Uterus (tissue), 3 donors: ENCODE measurements at regions not wholly inside any gene's neighbourhood (a gene's known extent, or its start where the extent isn't known, plus 50 kb on each side); places are given as distances from the start of the nearest gene placed in this dataset.

ENCODE experiments used
- DNase-seq, 2 donors: peaks; one replicate each; pipeline ENCODE4 v3.0.0-alpha.2; 2019 to 2020
- H3K27ac ChIP-seq, 2 donors: fragments of 200-600 bp; sonication (generic); 1 replicate in 1 of 2; 2 replicates in 1 of 2; pipeline ENCODE4 v1.5.1; 2016 to 2018
- H3K27me3 ChIP-seq, 2 donors: fragments of 200-600 bp; sonication (generic); one replicate each; pipeline ENCODE4 v1.5.1; 2018 to 2019; ENCODE audit warnings: control low read depth in 1 of 2
- H3K36me3 ChIP-seq, 2 donors: fragments of 200-600 bp; sonication (generic); one replicate each; pipeline ENCODE4 v1.5.1; 2019; ENCODE audit warnings: control low read depth in 1 of 2
- H3K4me1 ChIP-seq, 2 donors: fragments of 200-600 bp; sonication (generic); one replicate each; pipeline ENCODE4 v1.5.1; 2018 to 2019; ENCODE audit warnings: control low read depth in 1 of 2
- H3K4me3 ChIP-seq, 2 donors: fragments of 200-600 bp; sonication (generic); 1 replicate in 1 of 2; 2 replicates in 1 of 2; pipeline ENCODE4 v1.5.1; 2018 to 2019; ENCODE audit warnings: mild to moderate bottlenecking in 1 of 2
- H3K9me3 ChIP-seq, 2 donors: fragments of 200-600 bp; sonication (generic); one replicate each; pipeline ENCODE4 v1.5.1; 2019; ENCODE audit warnings: control low read depth in 1 of 2
- POLR2A ChIP-seq, 2 donors: fragments of 450-650 bp; IDR thresholded peaks; one replicate each; pipeline ENCODE4 v1.6.1; 2016; ENCODE audit warnings: antibody characterized with exemption in 2 of 2, mild to moderate bottlenecking in 1 of 2, moderate library complexity in 1 of 2
- intact Hi-C: fragments of 100-400 bp; cut with DNase I; formaldehyde crosslinking; loops from one replicate; pipeline ENCODE4 v1.15.1; 2023; ENCODE audit warnings: low total_unique reads
- TF ChIP-seq, protein P1 (sequence below), 4 experiments: fragments of 200-600 bp in 2 of 4; fragments of 450-650 bp in 2 of 4; sonication (generic) in 2 of 4; IDR thresholded peaks; one replicate each; pipeline ENCODE4 v1.5.1; 2016 to 2019; ENCODE audit warnings: antibody characterized with exemption in 4 of 4, mild to moderate bottlenecking in 2 of 4, moderate library complexity in 1 of 4
- donor health status: DM: yes; HTN: yes; CAD: no.

DNA sequence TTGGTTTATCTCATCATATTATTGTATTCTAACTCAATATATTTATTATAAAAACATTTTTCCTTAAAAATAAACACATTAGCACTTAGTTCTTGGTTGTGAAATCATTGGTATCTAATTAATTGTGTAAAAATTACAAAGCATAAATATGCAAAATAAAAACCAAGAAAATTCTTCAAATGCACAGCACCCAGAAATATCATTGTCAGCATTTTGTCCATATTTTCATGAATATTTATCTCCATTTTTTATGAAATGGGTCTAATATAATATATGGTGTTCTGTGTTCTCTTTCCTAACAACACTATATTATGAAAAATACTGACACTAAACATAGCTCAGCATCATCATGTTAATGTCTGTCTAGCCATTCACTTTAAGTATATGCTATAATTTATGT lies 877.8 kb upstream of the MAP3K7 start:
- intact Hi-C loops = no loop called here
- DNase-seq = no peak
- Histone ChIP-seq H3K27ac (no peak overlapping the region), H3K27me3 (no peaks in the 10 kb centered on the region), H3K36me3 (no peaks in the 10 kb centered on the region), H3K4me1 (no peaks in the 10 kb centered on the region), H3K9me3 (no peaks in the 10 kb centered on the region), H3K4me3 (no peak overlapping the region)
- TF ChIP-seq POLR2A (IDR thresholded peaks at IDR 0.05) = no peak
- TF ChIP-seq, protein P1, sequence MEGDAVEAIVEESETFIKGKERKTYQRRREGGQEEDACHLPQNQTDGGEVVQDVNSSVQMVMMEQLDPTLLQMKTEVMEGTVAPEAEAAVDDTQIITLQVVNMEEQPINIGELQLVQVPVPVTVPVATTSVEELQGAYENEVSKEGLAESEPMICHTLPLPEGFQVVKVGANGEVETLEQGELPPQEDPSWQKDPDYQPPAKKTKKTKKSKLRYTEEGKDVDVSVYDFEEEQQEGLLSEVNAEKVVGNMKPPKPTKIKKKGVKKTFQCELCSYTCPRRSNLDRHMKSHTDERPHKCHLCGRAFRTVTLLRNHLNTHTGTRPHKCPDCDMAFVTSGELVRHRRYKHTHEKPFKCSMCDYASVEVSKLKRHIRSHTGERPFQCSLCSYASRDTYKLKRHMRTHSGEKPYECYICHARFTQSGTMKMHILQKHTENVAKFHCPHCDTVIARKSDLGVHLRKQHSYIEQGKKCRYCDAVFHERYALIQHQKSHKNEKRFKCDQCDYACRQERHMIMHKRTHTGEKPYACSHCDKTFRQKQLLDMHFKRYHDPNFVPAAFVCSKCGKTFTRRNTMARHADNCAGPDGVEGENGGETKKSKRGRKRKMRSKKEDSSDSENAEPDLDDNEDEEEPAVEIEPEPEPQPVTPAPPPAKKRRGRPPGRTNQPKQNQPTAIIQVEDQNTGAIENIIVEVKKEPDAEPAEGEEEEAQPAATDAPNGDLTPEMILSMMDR (IDR thresholded peaks at IDR 0.05) = no peak

DNA sequence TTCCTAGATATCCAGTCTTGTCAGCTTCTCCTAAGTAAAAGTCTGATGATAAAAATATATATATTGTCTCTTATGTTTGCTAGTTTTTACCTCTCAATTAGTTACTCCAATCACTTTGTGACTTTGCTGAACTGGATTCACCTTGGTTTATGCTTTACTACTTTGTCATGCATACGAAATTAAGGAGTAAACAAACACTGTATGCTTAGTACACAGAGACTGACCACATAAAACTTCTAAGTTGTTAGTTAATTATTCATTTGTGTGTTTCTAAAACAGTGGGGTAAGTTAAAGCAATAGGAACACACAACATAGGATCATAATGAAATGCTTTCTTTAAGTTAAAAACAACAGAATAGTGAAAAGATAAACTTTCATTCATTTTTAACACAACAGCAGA lies 877.3 kb upstream of the MAP3K7 start:
- H3K9me3 ChIP-seq = no peaks in the 10 kb centered on the region
- H3K27me3 ChIP-seq = no peaks in the 10 kb centered on the region
- no peak for TF ChIP-seq POLR2A (IDR thresholded peaks at IDR 0.05)
- TF ChIP-seq, protein P1 (IDR thresholded peaks at IDR 0.05) = no peak
- H3K4me3 ChIP-seq = no peak overlapping the region
- H3K4me1 ChIP-seq = no peaks in the 10 kb centered on the region
- DNase-seq = no peak
- H3K27ac ChIP-seq = no peak overlapping the region
- no peaks in the 10 kb centered on the region for H3K36me3 ChIP-seq
- intact Hi-C loops = no loop called here

DNA sequence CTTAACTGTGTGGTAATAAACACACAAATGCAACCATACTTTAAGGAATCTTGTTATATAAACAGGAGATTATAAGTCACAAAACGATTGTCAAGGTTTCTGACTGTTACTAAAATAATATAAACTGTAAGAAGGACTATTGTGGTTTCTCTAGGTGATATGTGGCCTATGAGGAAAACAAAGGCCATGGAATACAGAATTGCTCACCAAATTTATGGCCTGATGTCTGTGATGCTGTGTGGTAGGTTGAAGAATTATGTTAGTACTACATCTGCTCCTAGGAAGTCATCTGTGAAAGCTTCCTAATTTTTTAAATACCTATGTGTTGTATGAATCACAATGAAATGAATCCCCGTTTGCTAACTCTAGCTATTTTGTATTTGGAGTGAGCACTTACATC lies 875.4 kb upstream of the MAP3K7 start:
- intact Hi-C loops = no loop called here
- no peak for DNase-seq
- Histone ChIP-seq H3K9me3 (no peaks in the 10 kb centered on the region), H3K4me3 (no peak overlapping the region), H3K27ac (no peak overlapping the region), H3K36me3 (no peaks in the 10 kb centered on the region), H3K27me3 (no peaks in the 10 kb centered on the region), H3K4me1 (no peaks in the 10 kb centered on the region)
- TF ChIP-seq, protein P1 (IDR thresholded peaks at IDR 0.05) = no peak
- TF ChIP-seq POLR2A (IDR thresholded peaks at IDR 0.05) = no peak

DNA sequence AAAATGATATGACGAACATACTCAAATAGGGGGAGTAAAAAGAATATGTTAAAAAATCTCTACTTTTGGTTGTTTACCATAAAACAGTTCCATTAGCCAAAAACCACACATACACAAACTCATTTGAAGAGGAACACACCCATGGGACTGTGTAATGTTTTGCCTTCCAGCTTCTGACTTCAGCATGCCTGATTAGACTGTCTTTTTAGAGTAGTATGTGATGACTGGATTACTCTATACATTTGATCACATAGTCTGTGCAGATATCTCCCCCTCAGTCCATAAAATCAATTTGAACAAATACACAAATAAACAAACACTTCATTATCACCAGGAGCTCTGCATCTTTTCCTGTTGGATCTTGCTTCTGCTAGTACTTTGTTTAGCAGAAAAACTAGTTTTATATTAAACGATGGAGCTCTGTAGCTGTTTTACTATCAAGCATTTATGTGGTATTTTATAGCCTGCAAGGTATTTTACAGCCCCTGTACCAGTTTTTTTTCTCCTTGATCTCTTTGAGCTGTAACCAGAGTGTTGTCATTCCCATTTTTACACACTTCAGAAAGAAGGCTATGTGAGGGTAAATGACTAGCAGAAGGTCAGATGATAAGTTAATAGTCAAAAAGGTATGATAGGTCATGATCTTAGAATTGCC lies 866.5 kb upstream of the MAP3K7 start:
- no peaks in the 10 kb centered on the region for H3K9me3 ChIP-seq
- TF ChIP-seq, protein P1 (IDR thresholded peaks at IDR 0.05) = no peak
- no peak for TF ChIP-seq POLR2A (IDR thresholded peaks at IDR 0.05)
- intact Hi-C loops = no loop called here

DNA sequence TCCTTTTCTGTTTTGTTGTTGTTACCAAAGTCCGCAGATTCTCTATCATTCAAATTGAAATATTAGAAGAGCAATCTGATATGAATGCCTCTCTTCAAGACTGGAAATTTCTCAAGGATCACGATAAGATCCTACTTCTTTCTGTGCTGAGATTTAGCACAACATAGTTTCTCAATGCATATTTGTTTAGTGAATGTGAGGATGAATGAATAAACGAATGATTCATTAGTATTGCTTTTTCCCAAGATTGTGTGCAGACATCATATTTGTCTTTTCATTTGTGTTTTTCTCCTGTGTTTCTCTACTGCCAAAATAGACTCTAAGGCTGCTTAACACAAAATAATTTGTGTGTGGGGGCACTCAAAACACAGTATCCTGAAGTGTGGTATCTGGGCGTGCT lies 862.7 kb upstream of the MAP3K7 start:
- no peak for TF ChIP-seq POLR2A (IDR thresholded peaks at IDR 0.05)
- TF ChIP-seq, protein P1 (IDR thresholded peaks at IDR 0.05) = no peak
- H3K27me3 ChIP-seq = no peaks in the 10 kb centered on the region
- peak overlapping the region in 1 of 2 donors; percentile 45 for H3K27ac ChIP-seq
- intact Hi-C loops = no loop called here
- no peak for DNase-seq
- no peaks in the 10 kb centered on the region for H3K4me1 ChIP-seq
- no peaks in the 10 kb centered on the region for H3K9me3 ChIP-seq
- H3K36me3 ChIP-seq = no peaks in the 10 kb centered on the region
- no peak overlapping the region for H3K4me3 ChIP-seq

More for the DNA sequence above, 866.5 kb upstream of the MAP3K7 start:
- Histone ChIP-seq H3K4me3 (no peak overlapping the region), H3K27me3 (no peaks in the 10 kb centered on the region), H3K36me3 (no peaks in the 10 kb centered on the region), H3K27ac (peak overlapping the region in 1 of 2 donors; percentile 6), H3K4me1 (no peaks in the 10 kb centered on the region)
- no peak for DNase-seq
